Epithelial cell of proximal tubule (primary cell): ENCODE measurements at regions not wholly inside any gene's neighbourhood (a gene's known extent, or its start where the extent isn't known, plus 50 kb on each side); places are given as distances from the start of the nearest gene placed in this dataset.
"Not testable (repeated sequence)": the region's sequence is repeated elsewhere in the genome, so short reads cannot be mapped to it uniquely, and the experiment has no call there.

Source experiments
- DNase-seq: peaks from one replicate; pipeline ENCODE4 v3.0.0-alpha.2; 2011; ENCODE audit warnings: low read depth
- H3K4me3 ChIP-seq: 2 replicates; pipeline ENCODE4 v1.5.1; 2011; ENCODE audit warnings: low read depth, mild to moderate bottlenecking, low read length
- CTCF ChIP-seq: conservative IDR thresholded peaks from 2 replicates; pipeline ENCODE4 v1.5.1; 2012; ENCODE audit warnings: low read depth, mild to moderate bottlenecking, low read length

- DNase-seq = no peak
- H3K4me3 ChIP-seq = no peak overlapping the region
- TF ChIP-seq CTCF = no peak
Measured at GRCh38 chr20:47968541-47969310, 183.4 kb upstream of the SULF2 start.

GRCh38 chr20:47964149-47964548, 178.9 kb upstream of the SULF2 start:
- no peak for TF ChIP-seq CTCF
- DNase-seq = no peak
- no peak overlapping the region for H3K4me3 ChIP-seq

GRCh38 chr20:47963022-47963421, 177.7 kb upstream of the SULF2 start:
- TF ChIP-seq CTCF = no peak
- DNase-seq = no peak
- no peak overlapping the region for H3K4me3 ChIP-seq

GRCh38 chr20:47962286-47962963, 177.1 kb upstream of the SULF2 start:
- no peak for DNase-seq
- TF ChIP-seq CTCF = no peak
- H3K4me3 ChIP-seq = no peak overlapping the region

- no peak overlapping the region for H3K4me3 ChIP-seq
- no peak for DNase-seq
- no peak for TF ChIP-seq CTCF
Measured at GRCh38 chr20:47960769-47961541, 175.7 kb upstream of the SULF2 start.

GRCh38 chr20:47960277-47960676, 175.0 kb upstream of the SULF2 start:
- no peak for TF ChIP-seq CTCF
- DNase-seq = no peak

GRCh38 chr20:47957989-47958801, 172.9 kb upstream of the SULF2 start:
- H3K4me3 ChIP-seq, DNase-seq: not testable (repeated sequence)

More at GRCh38 chr20:47960277-47960676, 175.0 kb upstream of the SULF2 start:
- no peak overlapping the region for H3K4me3 ChIP-seq
